Testis (tissue), 2 donors: ENCODE measurements at regions not wholly inside any gene's neighbourhood (a gene's known extent, or its start where the extent isn't known, plus 50 kb on each side); places are given as distances from the start of the nearest gene placed in this dataset.

Experiments used
- POLR2A ChIP-seq: fragments of 450-650 bp; IDR thresholded peaks from one replicate; pipeline ENCODE4 v1.6.1; 2017; ENCODE audit warnings: antibody characterized with exemption, mild to moderate bottlenecking, moderate library complexity
- TF ChIP-seq, protein P1 (sequence below), 3 experiments: fragments of 450-650 bp in 2 of 3; fragments of 200-600 bp in 1 of 3; sonication (generic) in 1 of 3; IDR thresholded peaks; one replicate each; pipeline ENCODE4 v1.5.1; 2016 to 2019; ENCODE audit warnings: antibody characterized with exemption in 3 of 3, mild to moderate bottlenecking in 2 of 3, moderate library complexity in 1 of 3

- TF ChIP-seq, protein P1, sequence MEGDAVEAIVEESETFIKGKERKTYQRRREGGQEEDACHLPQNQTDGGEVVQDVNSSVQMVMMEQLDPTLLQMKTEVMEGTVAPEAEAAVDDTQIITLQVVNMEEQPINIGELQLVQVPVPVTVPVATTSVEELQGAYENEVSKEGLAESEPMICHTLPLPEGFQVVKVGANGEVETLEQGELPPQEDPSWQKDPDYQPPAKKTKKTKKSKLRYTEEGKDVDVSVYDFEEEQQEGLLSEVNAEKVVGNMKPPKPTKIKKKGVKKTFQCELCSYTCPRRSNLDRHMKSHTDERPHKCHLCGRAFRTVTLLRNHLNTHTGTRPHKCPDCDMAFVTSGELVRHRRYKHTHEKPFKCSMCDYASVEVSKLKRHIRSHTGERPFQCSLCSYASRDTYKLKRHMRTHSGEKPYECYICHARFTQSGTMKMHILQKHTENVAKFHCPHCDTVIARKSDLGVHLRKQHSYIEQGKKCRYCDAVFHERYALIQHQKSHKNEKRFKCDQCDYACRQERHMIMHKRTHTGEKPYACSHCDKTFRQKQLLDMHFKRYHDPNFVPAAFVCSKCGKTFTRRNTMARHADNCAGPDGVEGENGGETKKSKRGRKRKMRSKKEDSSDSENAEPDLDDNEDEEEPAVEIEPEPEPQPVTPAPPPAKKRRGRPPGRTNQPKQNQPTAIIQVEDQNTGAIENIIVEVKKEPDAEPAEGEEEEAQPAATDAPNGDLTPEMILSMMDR (IDR thresholded peaks at IDR 0.05) = no peak
- no peak for TF ChIP-seq POLR2A
Measured at GRCh38 chr2:100205174-100205573, 62.8 kb upstream of the AFF3 start.
